ENCODE measurements at regions not wholly inside any gene's neighbourhood (a gene's known extent, or its start where the extent isn't known, plus 50 kb on each side); places are given as distances from the start of the nearest gene placed in this dataset.

DNA sequence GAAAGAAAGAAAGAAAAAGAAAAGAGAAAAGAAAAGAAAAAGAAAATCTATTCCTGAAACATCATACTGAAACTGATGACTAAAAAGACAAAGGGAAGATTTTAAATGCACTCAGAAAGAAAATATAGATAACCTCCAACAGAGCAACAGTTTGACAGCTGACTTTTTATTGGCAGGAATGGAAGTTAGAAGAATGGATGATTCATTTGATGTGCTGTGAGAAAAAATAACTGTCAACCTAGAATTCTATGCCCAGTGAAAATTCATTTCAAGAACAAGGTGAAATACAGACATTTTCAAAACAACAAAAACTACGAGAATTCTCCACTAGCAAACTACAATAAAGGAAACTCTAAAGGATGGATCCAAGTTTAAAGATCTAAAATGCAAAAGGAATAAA, 50.5 kb upstream of the HSPA12A start:
- H3K27me3 Mint-ChIP-seq, result peaks cover 45% of the 10 kb centered on the region
- H3K4me3 Mint-ChIP-seq, result no peak overlapping the region
- H3K4me1 Mint-ChIP-seq, result peaks cover 20% of the 10 kb centered on the region
- ATAC-seq, result no peak
- H3K9me3 Mint-ChIP-seq, result no peaks in the 10 kb centered on the region
- H3K27ac Mint-ChIP-seq, result peak overlapping the region in 1 of 2 donors; percentile 70
- no peak for DNase-seq

- H3K9me3 Mint-ChIP-seq, result no peaks in the 10 kb centered on the region
- peak; percentile 39 for ATAC-seq
- no peak for DNase-seq
- H3K4me1 Mint-ChIP-seq, result peaks cover 15% of the 10 kb centered on the region
- H3K4me3 Mint-ChIP-seq, result no peak overlapping the region
- peaks cover 60% of the 10 kb centered on the region for H3K27me3 Mint-ChIP-seq
- H3K27ac Mint-ChIP-seq, result no peak overlapping the region
These were observed 52.8 kb upstream of the ENO4 start for GRCh38 chr10:116796469-116796868.

- peak; percentile 62 for DNase-seq
- ATAC-seq, result peak; percentile 74
- H3K27me3 Mint-ChIP-seq, result peaks cover 65% of the 10 kb centered on the region
These were observed 52.3 kb upstream of the ENO4 start for GRCh38 chr10:116796910-116797513.

GRCh38 chr10:116798859-116799258, 50.4 kb upstream of the ENO4 start:
- ATAC-seq, result no peak
- H3K27me3 Mint-ChIP-seq, result peaks cover 63% of the 10 kb centered on the region
- H3K9me3 Mint-ChIP-seq, result no peaks in the 10 kb centered on the region
- peak overlapping the region in 1 of 2 donors; percentile 71 for H3K27ac Mint-ChIP-seq
- H3K4me3 Mint-ChIP-seq, result no peak overlapping the region
- no peak for DNase-seq
- peaks cover 9% of the 10 kb centered on the region for H3K4me1 Mint-ChIP-seq

More at GRCh38 chr10:116796910-116797513, 52.3 kb upstream of the ENO4 start:
- no peak overlapping the region for H3K4me3 Mint-ChIP-seq
- no peak overlapping the region for H3K27ac Mint-ChIP-seq
- H3K9me3 Mint-ChIP-seq, result no peaks in the 10 kb centered on the region
- H3K4me1 Mint-ChIP-seq, result peaks cover 15% of the 10 kb centered on the region
